HuH-7 (cell line): ENCODE measurements at regions not wholly inside any gene's neighbourhood (a gene's known extent, or its start where the extent isn't known, plus 50 kb on each side); places are given as distances from the start of the nearest gene placed in this dataset.

Experiments
- DNase-seq: peaks from one replicate; pipeline ENCODE4 v3.0.0; 2011; ENCODE audit warnings: low spot score

DNA sequence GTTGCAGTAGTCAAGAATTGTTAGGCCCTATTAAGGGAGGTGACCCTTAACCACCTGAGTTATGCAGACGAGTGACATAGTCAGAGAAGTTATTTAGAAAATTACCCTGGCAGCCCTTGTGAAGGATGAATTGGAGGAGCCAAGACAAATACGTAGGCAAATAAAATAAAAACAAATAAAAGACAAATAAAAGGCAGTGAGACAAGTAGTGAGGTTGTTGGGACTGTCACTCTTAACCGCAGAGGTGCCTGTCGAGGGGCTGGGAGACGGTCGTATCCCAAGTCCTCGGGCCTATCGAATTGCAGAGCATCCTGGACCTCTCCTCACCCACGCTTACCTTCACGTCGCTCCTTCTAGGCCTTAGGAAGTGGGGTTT lies 58.0 kb upstream of the ZC4H2 start:
- no peak for DNase-seq
